Suprapubic skin (tissue), 2 donors: ENCODE measurements at regions not wholly inside any gene's neighbourhood (a gene's known extent, or its start where the extent isn't known, plus 50 kb on each side); places are given as distances from the start of the nearest gene placed in this dataset.

Experiments used
- EP300 ChIP-seq: sonication (generic); formaldehyde crosslinking; IDR thresholded peaks from one replicate; pipeline ENCODE4 v1.6.1; 2017; ENCODE audit warnings: antibody characterized with exemption
- POLR2A ChIP-seq, 2 donors: fragments of 450-650 bp; IDR thresholded peaks; one replicate each; pipeline ENCODE4 v1.6.1; 2017; ENCODE audit warnings: antibody characterized with exemption in 2 of 2, mild to moderate bottlenecking in 2 of 2, moderate library complexity in 2 of 2

DNA sequence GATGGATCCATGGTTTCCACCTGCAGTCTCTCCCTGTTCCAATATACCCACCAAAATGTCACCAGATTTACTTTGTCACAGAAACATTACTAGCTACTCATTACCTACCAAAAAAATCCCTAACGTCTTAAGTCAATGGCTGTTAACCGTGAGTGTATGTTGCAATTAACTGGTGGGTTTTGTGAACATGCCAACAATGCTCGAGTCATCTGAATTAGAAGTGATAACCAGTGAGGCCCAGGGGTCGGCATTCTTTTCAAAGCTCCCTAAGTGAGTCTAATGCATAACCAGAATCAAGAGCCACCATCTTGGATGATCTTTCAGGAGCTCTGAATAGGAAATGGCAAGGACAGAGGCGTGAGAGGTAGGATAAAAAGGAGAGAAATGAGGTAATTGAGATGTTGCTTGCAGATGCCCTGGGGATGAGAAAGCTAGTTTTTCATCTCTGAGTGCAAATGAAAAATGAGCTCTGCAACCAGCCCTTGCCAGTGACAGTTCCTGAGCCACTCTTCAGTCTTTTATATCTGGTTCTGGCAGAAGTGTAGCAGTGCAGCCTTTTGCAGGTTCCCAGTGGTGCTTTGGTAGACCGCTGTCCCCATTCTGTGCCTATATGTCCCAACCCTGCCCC is 130.0 kb upstream of the RND3 start:
- TF ChIP-seq POLR2A (IDR thresholded peaks at IDR 0.05) (no peak), EP300 (no peak)
